ENCODE measurements at regions not wholly inside any gene's neighbourhood (a gene's known extent, or its start where the extent isn't known, plus 50 kb on each side); places are given as distances from the start of the nearest gene placed in this dataset.

- TF ChIP-seq CTCF (conservative IDR thresholded peaks at IDR 0.05 in 1 of 2, IDR thresholded peaks at IDR 0.05 in 1 of 2; ENCODE audit: low read depth in 1 of 2, low read length in 2 of 2) (no peak), EZH2 (IDR thresholded peaks at IDR 0.05; ENCODE audit: low read length, missing control alignments) (no peak)
Measured at GRCh38 chr19:33906578-33907335, 110.1 kb downstream of the KCTD15 start.

Measured in fibroblast of lung (primary cell).